ENCODE measurements at regions not wholly inside any gene's neighbourhood (a gene's known extent, or its start where the extent isn't known, plus 50 kb on each side); places are given as distances from the start of the nearest gene placed in this dataset.

DNA sequence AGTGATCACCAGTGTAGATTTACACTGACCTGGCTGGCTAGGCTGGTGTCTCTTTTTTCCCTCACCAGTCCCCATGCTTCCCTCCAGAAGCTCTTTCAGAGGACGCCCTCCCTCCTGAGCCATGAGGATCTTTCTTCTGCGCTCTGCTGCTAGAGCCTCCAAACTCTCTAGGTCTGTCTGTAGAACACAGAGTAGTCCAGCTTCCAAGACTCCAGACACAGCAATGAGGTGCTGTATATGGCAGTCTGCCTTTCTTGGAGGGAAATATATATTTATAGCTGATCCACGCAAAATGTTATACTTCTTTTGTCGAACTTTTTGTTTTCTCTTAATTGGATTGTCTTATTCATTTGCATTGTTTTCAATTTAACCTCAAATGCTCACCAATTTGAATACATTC lies 1121.8 kb downstream of the ROBO2 start:
- no peak for DNase-seq

- no peak for DNase-seq
Measured at GRCh38 chr3:78163379-78163778, 1123.5 kb downstream of the ROBO2 start.

- DNase-seq = no peak
Measured at GRCh38 chr3:78165876-78166275, 1126.0 kb downstream of the ROBO2 start.

DNA sequence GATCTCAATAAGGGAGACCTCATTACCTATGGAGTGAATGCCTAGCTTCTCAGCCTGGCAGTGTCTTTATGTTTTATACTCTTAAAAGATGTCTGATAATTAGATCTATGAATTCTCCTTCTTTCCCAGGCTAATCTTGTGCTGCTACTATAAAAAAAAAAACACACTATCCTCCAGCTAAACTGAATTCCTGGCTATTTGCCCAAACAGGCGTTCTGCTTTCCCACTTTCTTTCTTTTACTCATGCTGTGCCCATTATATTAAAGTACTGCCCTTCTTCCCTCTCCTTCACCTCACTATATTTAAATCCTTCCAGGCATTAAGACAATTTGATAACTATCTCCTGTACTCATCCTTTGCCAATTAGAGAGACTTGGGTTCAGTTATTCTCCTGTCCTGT lies 1134.9 kb downstream of the ROBO2 start:
- DNase-seq = no peak

GRCh38 chr3:78176869-78177268 lies 1137.0 kb downstream of the ROBO2 start:
- DNase-seq = no peak

DNA sequence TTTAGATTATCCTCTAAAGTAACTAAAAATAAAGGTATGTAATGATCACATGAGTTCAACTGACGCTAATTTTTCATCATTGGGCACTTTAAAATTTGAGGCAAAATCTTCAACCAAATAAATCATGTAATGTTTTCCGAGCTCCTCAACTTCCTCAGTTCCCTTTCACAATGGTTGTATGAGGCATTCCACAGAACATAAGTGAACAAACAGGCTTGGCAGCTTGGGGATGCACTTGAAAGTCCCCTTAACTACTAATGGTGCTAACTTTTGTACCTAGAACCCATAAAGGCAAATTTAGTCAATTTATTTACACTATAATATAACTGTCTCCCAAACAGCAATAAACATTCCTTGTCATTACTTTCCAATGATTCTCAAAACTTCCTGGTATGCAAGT lies 1137.9 kb downstream of the ROBO2 start:
- DNase-seq = no peak

GRCh38 chr3:78178209-78178608 lies 1138.3 kb downstream of the ROBO2 start:
- DNase-seq = no peak

DNA sequence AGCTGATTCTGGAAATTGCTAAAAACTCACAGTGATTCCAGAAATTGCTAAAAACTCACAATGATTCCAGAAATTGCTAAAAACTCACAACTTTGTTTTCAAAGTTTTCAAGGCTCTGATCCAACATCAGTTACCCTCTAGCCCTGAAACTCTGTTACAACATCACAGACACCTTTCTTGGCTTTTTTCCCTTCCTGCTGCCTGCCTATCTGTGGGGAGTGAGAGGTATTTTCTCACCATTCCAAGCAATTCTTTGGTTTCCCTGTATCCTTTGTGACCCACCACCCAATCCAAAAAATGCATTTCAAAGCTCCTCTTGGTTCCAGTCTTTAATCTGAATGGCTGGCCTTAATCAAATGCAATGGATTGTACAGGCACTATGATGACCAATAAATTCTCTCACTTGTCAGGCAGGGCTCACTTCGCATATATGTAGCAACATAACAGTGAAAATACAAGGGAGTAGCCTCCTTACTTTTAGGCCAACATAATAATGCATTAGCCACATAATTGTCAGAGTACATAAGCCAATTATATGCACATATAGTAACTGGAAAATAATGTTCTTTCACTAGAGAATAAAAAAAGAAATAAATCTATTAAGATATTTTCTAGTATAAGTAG lies 1139.0 kb downstream of the ROBO2 start:
- no peak for DNase-seq

DNA sequence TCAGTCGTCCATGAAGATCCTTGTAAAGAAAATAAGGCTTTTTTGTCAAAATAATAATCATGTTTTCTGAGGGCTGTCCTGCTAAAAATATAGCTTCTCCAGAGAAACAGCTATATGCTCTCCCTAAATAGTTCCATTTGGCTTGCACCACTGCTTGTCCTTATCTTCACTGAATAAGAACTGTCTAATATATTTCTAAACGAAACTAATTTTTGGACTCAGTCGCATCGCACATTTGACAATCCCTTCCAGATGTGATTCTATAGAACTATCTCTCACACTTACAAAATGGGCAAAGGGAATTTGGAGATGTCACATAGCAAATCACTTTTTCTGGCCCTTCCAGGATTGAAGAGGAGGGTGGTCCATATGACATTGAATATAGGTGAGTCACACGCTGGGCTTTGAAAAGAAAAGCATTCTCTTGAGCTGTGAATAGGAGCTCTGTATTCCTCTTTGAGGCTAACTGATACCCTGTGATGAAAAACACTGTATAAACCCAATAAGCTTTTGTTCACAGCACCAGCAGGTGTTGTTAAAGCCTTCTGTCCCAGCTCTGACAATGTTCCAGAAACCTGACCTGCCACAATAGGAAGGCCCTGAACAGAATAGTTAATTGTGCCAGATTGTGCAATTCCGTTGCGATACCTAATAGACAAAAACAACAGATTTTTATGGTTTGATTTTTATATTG lies 1144.2 kb downstream of the ROBO2 start:
- no peak for DNase-seq

- no peak for DNase-seq
Measured at GRCh38 chr3:78186404-78186803, 1146.5 kb downstream of the ROBO2 start.

GRCh38 chr3:78201091-78201490 lies 1161.2 kb downstream of the ROBO2 start:
- DNase-seq = no peak

GRCh38 chr3:78204977-78205376 lies 1165.1 kb downstream of the ROBO2 start:
- peak; percentile 1 for DNase-seq

DNA sequence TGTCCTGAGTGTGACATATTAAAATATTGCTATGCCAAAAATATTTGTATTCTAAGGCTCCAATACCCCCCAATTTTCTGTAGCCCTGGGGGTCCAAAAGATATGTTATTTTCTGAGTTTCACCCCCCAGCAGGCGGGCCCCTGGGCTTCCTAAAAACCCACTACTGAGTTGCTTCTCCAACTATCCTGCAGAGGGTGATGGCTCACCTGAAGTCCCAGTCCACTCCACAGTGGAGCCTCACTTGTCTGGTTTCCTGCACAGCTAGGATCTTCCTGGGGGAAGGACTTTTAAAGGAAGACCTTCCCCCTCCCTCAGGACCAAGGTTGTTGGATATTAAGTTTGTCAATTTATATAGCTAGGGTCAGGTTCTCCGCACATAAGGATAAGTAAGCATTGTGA lies 1181.4 kb downstream of the ROBO2 start:
- no peak for DNase-seq

- no peak for DNase-seq
Measured at GRCh38 chr3:78221796-78222195, 1181.9 kb downstream of the ROBO2 start.

DNA sequence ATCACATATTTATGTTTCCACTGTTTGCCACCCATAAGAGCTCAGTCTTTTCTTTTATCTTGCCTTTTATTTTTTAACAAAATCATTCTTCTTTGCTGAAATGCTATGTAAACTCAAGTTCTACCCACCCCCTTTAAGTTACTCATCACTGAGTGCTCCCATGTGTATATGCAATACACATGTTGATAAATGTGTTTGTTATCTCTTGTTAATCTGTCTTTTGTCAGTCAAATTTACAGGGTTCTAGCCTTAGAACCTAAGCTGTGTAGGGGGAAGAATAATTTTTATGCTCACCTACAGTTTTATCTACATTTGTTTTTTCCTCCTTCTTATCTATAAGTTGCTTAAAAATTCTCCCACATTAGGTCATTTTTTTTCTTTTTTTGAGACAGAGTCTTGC lies 1195.9 kb downstream of the ROBO2 start:
- no peak for DNase-seq

GRCh38 chr3:78238811-78239210 lies 1198.9 kb downstream of the ROBO2 start:
- no peak for DNase-seq

- DNase-seq = no peak
Measured at GRCh38 chr3:78242724-78243123, 1202.8 kb downstream of the ROBO2 start.

- DNase-seq = no peak
Measured at GRCh38 chr3:78244136-78244535, 1204.2 kb downstream of the ROBO2 start.

DNA sequence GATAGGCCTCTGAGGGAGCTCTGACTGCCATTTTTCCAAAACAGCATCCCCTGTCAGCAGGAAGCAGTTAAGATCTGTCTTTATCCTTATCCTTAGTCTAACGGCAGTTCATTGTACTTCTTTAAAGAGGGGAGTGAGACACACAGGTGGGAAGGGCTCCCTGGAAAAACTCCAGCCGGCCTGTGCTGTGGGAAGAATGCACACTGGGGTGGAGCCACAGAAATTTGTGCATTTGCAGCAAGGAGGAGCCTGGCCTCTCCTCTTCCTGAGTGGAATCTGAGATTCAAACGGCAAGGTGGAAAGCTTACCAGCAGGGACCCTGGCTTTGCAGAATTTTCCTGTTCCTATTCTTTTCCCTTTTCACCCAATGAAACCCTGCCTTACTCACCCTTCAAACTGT lies 1209.4 kb downstream of the ROBO2 start:
- no peak for DNase-seq

DNA sequence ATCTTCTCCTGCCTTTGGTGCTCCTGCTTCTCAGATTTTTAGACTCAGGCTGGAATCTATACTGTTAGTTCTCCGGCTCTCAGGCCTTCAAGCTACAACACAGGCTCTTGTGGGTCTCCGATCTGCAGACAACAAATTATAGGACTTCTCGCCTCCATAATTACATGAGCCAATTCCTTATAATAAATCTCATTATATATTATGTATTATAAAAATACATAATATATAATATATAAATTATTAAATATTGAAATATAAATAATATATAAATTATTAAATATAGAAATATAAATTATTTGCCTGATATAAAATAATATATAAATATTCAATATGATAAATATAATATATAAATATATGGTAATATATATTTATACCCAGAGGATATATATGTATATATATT lies 1214.0 kb downstream of the ROBO2 start:
- no peak for DNase-seq

- no peak for DNase-seq
Measured at GRCh38 chr3:78255403-78255802, 1215.5 kb downstream of the ROBO2 start.

GRCh38 chr3:78256123-78256522 lies 1216.2 kb downstream of the ROBO2 start:
- DNase-seq = no peak

- DNase-seq = no peak
Measured at GRCh38 chr3:78257951-78258530, 1218.1 kb downstream of the ROBO2 start.

DNA sequence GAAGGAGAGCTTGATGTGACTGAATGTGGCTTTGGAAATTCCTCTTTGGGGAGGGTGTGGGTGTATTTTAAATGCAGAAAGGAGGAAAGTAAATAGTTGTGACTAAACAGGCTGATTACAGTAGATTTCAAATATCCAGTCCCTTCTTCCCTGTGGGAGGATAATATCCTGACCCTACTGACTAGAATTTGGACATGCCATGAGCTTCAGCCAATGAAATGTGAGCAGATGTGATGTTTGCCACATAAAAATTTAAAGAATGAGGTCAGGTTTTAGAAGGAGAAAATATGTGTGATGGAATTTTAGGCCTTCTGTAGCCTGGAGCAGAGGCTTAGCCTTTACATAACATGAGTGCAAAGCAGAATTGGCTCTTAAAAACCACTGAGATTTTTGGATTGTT lies 1218.9 kb downstream of the ROBO2 start:
- DNase-seq = no peak

DNA sequence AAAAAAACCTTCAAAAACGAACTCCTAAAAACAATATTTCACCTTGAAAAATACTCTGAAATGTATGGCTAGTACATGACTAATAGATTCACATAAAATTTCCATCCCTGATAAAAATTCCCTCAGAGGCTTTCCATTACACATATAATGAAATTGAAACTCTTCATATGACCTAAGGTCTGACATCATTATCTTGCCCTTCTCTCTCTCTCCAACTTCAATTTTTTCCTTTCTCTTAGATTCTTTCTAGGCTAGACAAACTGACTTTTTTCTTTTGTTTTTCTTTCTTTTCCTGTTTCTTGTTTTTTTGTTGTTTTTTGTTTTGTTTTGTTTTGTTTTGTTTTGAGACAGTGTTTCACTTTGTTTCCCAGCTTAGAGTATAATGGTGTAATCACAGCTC lies 1220.5 kb downstream of the ROBO2 start:
- DNase-seq = no peak

Measured in midbrain (tissue), 1 donor.